GM12865 (cell line): ENCODE measurements at regions not wholly inside any gene's neighbourhood (a gene's known extent, or its start where the extent isn't known, plus 50 kb on each side); places are given as distances from the start of the nearest gene placed in this dataset.

ENCODE experiments used
- DNase-seq: peaks from one replicate; pipeline ENCODE4 v3.0.0; 2010; ENCODE audit warnings: low read depth
- H3K4me3 ChIP-seq: 2 replicates; pipeline ENCODE4 v1.5.1; 2011; ENCODE audit warnings: mild to moderate bottlenecking, low read depth, low read length, control low read depth
- TF ChIP-seq, protein P1 (sequence below): IDR thresholded peaks from 2 replicates; pipeline ENCODE4 v1.5.1; 2011; ENCODE audit warnings: low read length, control low read depth, low read depth, inconsistent platforms; ENCODE audit not compliant: insufficient read depth; ENCODE audit errors: missing control alignments

DNA sequence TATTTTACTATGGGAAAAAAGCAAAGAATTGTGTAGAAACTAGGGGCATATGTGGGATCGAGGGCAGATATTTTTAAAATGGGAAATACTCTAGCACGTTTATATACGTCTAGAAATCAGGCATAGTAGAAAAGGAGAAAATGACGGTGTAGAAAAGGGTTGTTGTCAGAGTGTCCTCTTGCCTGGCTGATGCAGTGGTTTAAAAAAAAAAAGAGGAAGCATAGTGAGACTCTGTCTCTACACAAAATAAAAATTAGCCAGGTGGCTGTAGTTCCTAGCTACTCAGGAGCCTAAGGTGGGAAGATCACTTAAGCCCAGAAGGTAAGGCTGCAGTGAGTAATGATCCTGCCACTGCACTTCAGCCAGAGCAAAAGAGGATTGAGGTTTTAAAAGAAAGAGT is 64.7 kb upstream of the LRRC7 start:
- no peak for DNase-seq
- H3K4me3 ChIP-seq = no peak overlapping the region
- TF ChIP-seq, protein P1, sequence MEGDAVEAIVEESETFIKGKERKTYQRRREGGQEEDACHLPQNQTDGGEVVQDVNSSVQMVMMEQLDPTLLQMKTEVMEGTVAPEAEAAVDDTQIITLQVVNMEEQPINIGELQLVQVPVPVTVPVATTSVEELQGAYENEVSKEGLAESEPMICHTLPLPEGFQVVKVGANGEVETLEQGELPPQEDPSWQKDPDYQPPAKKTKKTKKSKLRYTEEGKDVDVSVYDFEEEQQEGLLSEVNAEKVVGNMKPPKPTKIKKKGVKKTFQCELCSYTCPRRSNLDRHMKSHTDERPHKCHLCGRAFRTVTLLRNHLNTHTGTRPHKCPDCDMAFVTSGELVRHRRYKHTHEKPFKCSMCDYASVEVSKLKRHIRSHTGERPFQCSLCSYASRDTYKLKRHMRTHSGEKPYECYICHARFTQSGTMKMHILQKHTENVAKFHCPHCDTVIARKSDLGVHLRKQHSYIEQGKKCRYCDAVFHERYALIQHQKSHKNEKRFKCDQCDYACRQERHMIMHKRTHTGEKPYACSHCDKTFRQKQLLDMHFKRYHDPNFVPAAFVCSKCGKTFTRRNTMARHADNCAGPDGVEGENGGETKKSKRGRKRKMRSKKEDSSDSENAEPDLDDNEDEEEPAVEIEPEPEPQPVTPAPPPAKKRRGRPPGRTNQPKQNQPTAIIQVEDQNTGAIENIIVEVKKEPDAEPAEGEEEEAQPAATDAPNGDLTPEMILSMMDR = no peak

DNA sequence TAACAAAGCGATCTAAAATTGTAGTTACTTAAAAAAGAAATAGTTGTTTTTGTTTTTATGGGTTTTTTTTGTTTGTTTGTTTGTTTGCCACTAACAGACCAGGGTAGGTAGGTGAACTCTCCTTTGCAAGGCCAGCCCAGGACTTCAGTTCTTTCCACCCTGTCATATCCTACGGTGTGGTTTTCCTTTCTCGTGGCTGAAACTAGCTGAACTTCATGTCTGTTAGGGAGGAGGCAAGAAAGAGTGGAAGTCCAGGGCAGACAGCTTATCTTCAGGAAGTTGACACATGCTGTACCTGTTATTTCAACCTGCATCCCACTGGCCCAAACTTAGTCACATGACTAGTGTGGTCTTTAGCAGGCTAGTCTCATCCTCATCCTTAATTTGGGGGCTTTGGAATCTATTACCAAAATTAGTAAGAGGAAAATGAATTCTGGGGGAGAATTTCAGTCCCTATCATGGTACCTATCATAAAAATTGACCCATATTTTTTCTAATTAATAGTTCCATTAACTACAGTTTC is 62.9 kb upstream of the LRRC7 start:
- no peak overlapping the region for H3K4me3 ChIP-seq
- TF ChIP-seq, protein P1 = no peak
- DNase-seq = no peak

DNA sequence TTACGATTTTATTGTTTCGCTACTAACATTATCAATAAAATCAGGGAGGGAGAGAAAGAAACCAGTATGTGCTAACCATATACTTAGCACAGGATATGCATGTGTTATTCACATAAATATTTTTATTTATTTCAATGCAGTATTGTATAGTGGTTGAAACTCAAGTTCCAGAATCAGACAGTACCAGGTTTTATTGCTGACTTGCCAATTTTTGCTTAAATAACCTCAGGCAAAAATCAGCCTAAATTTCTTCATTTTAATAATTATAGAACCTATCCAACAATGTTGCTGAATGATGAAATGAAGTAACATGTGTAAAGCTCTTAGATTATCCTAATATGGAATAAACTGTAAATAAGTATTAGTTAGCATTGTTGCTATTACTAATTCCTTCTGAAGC is 61.4 kb upstream of the LRRC7 start:
- TF ChIP-seq, protein P1 = no peak
- no peak overlapping the region for H3K4me3 ChIP-seq
- no peak for DNase-seq

DNA sequence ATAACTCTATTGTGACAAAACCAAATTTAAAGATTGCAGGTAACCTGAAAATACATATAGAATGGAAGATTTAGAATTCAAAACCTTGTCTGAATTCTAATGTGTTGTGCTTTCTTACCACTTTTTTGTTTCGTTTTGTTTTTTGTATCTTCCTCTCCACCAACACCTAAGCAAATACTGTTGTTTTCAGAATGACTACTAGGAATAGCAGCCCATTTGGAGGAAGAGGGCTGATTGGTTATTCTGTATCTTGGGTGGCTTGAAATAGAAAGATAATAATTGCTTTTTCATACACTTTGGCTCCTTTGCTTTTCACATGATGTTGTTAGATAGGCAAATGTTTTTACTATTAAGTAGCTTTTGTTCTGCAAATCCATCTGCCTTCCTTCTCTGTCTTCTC is 61.0 kb upstream of the LRRC7 start:
- TF ChIP-seq, protein P1 = no peak
- no peak overlapping the region for H3K4me3 ChIP-seq
- no peak for DNase-seq

DNA sequence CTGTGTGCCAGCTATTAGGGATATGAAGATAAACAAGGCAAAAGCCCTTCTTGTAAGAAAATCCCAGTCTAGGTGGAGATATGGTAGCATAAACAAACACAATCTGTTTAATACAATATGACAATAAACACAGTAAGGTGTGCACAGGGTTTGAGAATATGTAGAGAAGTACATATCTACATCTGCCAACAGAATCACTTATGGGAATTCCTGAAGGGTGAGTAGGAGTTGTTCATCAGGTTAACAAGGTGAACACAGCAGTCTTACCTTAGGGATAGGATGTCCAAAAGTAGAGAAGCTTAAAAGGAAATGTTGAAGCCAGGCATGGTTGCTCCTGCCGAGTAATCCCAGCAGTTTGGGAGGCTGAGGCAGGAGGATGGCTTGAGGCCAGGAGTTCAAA is 57.7 kb upstream of the LRRC7 start:
- TF ChIP-seq, protein P1 = no peak
- no peak overlapping the region for H3K4me3 ChIP-seq
- no peak for DNase-seq

DNA sequence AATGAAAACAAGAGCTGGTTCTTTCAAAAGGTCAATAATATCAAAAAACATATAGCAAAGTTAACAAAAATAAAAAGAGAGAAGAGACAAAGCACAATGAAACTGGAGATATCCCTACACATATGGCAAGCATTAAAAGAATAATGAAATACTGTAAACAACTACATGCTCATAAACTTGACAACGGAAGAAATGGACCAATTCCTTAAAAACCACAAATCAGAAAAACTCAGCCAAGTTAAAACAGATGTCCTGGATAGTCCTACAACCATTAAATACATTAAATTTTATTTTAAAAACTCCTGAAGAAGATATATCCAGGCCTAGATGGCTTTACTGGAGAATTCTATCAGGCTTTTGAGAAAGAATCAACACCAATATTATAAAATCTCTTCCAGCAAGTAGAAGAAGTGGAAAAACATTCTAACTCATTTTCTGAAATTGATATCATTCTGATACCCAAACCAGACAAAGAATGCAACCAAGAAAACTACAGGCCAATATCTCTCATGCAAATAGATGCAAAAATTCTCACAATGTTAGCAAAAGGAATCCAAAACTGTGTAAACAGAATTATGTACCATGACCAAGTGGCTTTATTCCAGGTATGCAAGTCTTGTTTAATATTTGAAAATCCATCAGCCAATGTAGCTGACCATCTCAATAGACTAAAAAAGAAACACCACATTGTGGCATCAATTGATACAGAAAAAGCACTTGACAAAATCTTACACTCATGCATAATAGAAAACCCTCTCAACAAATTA is 56.1 kb upstream of the LRRC7 start:
- DNase-seq = no peak
- TF ChIP-seq, protein P1 = no peak
- no peak overlapping the region for H3K4me3 ChIP-seq

DNA sequence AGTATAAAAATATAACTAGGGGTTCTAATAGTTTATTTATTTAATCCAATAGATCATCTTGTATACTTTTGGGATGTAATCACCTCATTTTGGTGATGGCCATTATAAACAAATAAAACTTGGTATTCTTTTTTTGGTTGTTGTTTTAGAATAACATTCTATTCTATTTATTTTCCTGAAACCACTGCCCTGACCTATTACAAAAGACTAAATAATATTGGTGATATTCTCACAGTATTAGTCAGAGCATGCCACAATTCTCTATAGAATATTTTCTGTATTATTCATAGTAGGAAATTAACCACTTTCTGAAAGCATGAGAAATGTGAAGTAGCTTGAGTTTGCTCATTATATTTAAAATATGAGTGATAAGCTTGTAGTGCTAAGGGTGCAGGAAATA is 54.1 kb upstream of the LRRC7 start:
- no peak overlapping the region for H3K4me3 ChIP-seq
- no peak for DNase-seq
- TF ChIP-seq, protein P1 = no peak
